ENCODE measurements at regions not wholly inside any gene's neighbourhood (a gene's known extent, or its start where the extent isn't known, plus 50 kb on each side); places are given as distances from the start of the nearest gene placed in this dataset.
A peak's percentile ranks its signal among the peaks of the same experiment; 100 is the strongest.

DNA sequence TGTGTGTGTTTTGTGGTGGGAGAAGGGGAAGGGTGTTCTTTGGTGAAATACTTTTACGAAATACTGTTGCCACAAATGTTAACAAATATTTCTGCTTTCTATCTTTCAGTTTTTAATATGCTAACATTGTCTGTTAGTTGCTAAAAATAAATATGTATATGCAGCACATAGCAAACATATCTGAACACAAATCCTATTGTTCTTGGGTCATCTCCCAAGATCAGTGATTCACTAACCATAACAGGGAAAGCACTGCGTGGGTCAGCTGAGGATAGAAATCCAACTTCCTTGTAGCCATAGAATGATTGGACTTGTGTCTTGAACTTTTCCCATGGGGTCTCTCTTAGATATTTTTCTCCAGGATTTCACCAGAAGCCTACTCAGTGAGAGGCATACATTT lies 250.3 kb upstream of the FAM47A start:
- DNase-seq (no peak), ATAC-seq (no peak), FAIRE-seq (no peak)
- TF ChIP-seq, protein P1, sequence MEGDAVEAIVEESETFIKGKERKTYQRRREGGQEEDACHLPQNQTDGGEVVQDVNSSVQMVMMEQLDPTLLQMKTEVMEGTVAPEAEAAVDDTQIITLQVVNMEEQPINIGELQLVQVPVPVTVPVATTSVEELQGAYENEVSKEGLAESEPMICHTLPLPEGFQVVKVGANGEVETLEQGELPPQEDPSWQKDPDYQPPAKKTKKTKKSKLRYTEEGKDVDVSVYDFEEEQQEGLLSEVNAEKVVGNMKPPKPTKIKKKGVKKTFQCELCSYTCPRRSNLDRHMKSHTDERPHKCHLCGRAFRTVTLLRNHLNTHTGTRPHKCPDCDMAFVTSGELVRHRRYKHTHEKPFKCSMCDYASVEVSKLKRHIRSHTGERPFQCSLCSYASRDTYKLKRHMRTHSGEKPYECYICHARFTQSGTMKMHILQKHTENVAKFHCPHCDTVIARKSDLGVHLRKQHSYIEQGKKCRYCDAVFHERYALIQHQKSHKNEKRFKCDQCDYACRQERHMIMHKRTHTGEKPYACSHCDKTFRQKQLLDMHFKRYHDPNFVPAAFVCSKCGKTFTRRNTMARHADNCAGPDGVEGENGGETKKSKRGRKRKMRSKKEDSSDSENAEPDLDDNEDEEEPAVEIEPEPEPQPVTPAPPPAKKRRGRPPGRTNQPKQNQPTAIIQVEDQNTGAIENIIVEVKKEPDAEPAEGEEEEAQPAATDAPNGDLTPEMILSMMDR (IDR thresholded peaks at IDR 0.05), result no peak
- H3K36me3 ChIP-seq, result no peaks in the 10 kb centered on the region
- 50 to 57% methylated on average over 2 of the region's 2 CpGs for WGBS, 2 donors
- H3K27me3 ChIP-seq, result peaks cover 0 to 8% (median 0%) of the 10 kb centered on the region in 4 donors
- H3K4me3 ChIP-seq, result no peak overlapping the region
- H3K4me1 ChIP-seq, result no peaks in the 10 kb centered on the region
- H3K9me3 ChIP-seq, result no peaks in the 10 kb centered on the region
- intact Hi-C loops (cut with DNase I), result no loop called here
- no peak overlapping the region for H3K27ac ChIP-seq

DNA sequence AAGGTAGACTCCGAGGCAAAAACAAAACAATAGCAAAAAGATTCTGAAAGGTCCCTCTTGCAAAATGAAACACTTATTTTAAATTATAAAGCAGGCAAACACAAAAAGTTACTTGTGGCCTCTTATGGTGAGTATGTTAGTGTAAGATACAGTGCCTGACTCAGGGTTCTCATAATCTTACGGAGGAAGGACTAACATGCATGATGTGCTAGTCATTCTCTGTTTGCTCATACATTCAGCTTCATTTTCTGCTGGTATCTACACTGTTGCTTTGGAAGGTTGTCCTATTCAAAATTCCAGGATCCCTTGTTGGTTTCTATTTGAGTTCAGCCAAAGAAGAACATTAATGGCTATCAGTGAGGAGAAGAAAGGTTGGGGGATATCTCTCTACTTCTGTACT lies 249.1 kb upstream of the FAM47A start:
- ATAC-seq, result no peak
- intact Hi-C loops (cut with DNase I), result no loop called here
- no peak overlapping the region for H3K4me3 ChIP-seq
- H3K9me3 ChIP-seq, result no peaks in the 10 kb centered on the region
- WGBS, 2 donors, result 55 to 65% methylated on average over 2 of the region's 2 CpGs
- H3K4me1 ChIP-seq, result no peaks in the 10 kb centered on the region
- TF ChIP-seq, protein P1 (IDR thresholded peaks at IDR 0.05), result no peak
- H3K27ac ChIP-seq, result no peak overlapping the region
- no peak for DNase-seq
- peaks cover 0 to 8% (median 1%) of the 10 kb centered on the region in 4 donors for H3K27me3 ChIP-seq
- no peaks in the 10 kb centered on the region for H3K36me3 ChIP-seq
- FAIRE-seq, result no peak

DNA sequence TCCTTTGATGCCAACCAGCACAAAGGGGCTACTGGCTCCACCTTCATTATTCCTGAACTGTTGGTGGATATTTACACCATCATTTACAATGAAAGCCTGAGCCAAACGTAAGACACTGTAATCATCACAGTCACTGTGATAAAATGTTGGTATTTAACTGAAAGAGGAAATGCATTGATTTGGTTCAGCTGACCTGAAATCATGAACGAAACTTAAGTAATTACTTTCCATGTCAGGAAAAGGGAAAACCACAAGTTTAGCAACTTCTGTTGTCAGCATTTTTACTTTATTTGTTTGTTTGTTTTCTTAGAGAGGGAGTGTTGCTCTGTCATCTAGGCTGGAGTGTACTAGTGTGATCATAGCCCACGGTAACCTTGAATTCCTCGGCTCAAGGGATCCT lies 247.8 kb upstream of the FAM47A start:
- H3K4me3 ChIP-seq, result no peak overlapping the region
- peaks cover 0 to 8% (median 1%) of the 10 kb centered on the region in 4 donors for H3K27me3 ChIP-seq
- WGBS, 2 donors, result 13 to 29% methylated on average over 4 of the region's 4 CpGs

DNA sequence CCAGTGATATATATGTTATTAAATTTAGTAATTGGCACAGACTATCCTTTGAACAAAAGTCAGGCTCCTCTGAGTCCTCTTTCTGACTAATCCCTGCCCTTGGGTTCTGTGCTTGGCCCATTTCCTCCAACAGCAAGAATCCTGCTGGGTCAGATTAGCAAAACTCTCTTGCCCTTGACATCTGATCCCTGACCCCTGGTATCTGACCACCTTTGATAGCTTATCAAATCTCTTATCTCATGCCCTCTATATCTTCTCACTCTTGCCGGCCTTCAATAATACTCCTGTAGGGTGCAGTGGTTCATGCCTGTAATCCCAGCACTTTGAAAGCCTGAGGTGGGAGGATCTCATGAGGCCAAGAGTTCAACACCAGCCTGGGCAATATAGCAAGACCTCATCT lies 245.5 kb upstream of the FAM47A start:
- DNase-seq, result no peak
- Histone ChIP-seq H3K27me3 (peaks cover 0 to 6% (median 0%) of the 10 kb centered on the region in 4 donors), H3K4me3 (no peak overlapping the region), H3K27ac (no peak overlapping the region), H3K36me3 (no peaks in the 10 kb centered on the region), H3K4me1 (no peaks in the 10 kb centered on the region), H3K9me3 (no peaks in the 10 kb centered on the region)
- FAIRE-seq, result no peak
- intact Hi-C loops (cut with DNase I), result no loop called here
- WGBS, 2 donors, result 17 to 27% methylated on average over 1 of the region's 1 CpG
- TF ChIP-seq, protein P1 (IDR thresholded peaks at IDR 0.05), result no peak
- ATAC-seq, result no peak

More for the DNA sequence above, 247.8 kb upstream of the FAM47A start:
- TF ChIP-seq, protein P1 (IDR thresholded peaks at IDR 0.05), result no peak
- H3K27ac ChIP-seq, result no peak overlapping the region
- ATAC-seq, result no peak
- no peaks in the 10 kb centered on the region for H3K4me1 ChIP-seq
- no peaks in the 10 kb centered on the region for H3K9me3 ChIP-seq
- intact Hi-C loops (cut with DNase I), result no loop called here
- no peak for FAIRE-seq
- DNase-seq, result no peak
- no peaks in the 10 kb centered on the region for H3K36me3 ChIP-seq

DNA sequence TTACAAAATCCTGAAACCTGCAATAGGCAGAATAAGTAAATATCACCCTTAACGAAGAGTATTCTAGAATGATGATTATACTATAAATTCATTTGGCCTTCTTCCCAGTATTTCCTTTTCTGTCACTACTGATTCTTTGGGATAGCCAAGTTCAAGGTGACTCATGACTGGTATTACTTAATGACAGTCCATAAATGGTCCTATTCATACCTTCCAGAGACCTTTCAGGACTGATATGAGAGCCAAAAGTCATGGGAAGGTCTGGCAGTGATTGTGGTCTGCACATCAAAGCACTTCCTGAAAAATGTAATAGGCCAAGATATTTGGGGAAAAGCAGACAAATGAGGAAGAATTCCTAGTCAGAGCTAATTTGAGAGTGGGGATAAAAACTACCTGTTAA lies 239.6 kb upstream of the FAM47A start:
- DNase-seq (no peak), FAIRE-seq (no peak), ATAC-seq (peak in 1 of 4 donors; percentile 16)
- no peak overlapping the region for H3K27ac ChIP-seq
- H3K4me3 ChIP-seq, result no peak overlapping the region
- WGBS, 2 donors, result 20 to 26% methylated on average over 1 of the region's 1 CpG
- H3K4me1 ChIP-seq, result no peaks in the 10 kb centered on the region
- TF ChIP-seq, protein P1 (IDR thresholded peaks at IDR 0.05), result no peak
- intact Hi-C loops (cut with DNase I), result no loop called here
- peaks cover 0 to 3% (median 0%) of the 10 kb centered on the region in 4 donors for H3K27me3 ChIP-seq
- no peaks in the 10 kb centered on the region for H3K9me3 ChIP-seq
- H3K36me3 ChIP-seq, result no peaks in the 10 kb centered on the region

Measured in pancreas (tissue), 10 donors.